SK-N-SH (cell line): ENCODE measurements at regions not wholly inside any gene's neighbourhood (a gene's known extent, or its start where the extent isn't known, plus 50 kb on each side); places are given as distances from the start of the nearest gene placed in this dataset.
"Not testable (repeated sequence)": the region's sequence is repeated elsewhere in the genome, so short reads cannot be mapped to it uniquely, and the experiment has no call there.

Experiments
- CTCF ChIA-PET: fragments of 300-600, 350-600 bp; formaldehyde crosslinking; extraction: SDS; loops from one replicate; lab custom pipeline; 2021; lab: Yijun Ruan, JAX
- POLR2A ChIA-PET: fragments of 350-600 bp; sonication (Branson Sonifier 250); formaldehyde crosslinking; extraction: SDS; loops from one replicate; lab custom pipeline; 2020; ENCODE audit warnings: antibody characterized with exemption, inconsistent platforms; lab: Yijun Ruan, JAX
- DNase-seq: peaks from one replicate; pipeline ENCODE4 v3.0.0; 2012
- H2AFZ ChIP-seq: fragments of 200-600 bp; sonication (generic); 2 replicates; pipeline ENCODE4 v1.8.1; 2016; ENCODE audit warnings: antibody characterized with exemption, mild to moderate bottlenecking, low read depth
- H3F3A ChIP-seq: fragments of 200-600 bp; sonication (generic); replicated peaks from 2 replicates; pipeline ENCODE3; 2016; ENCODE audit warnings: antibody characterized with exemption, mild to moderate bottlenecking; ENCODE audit not compliant: insufficient read depth
- H3K27ac ChIP-seq, 2 experiments: fragments of 200-500 bp in 1 of 2; fragments of 200-600 bp in 1 of 2; sonication (Bioruptor generic) in 1 of 2; sonication (generic), shearing (Covaris generic) in 1 of 2; 2 replicates each; pipeline versions ENCODE4 v1.5.1 to v1.6.1; 2014 to 2016; ENCODE audit warnings: low read depth in 2 of 2, inconsistent platforms in 1 of 2, low read length in 1 of 2, mild to moderate bottlenecking in 1 of 2, mixed read lengths in 1 of 2
- H3K27me3 ChIP-seq: fragments of 200-600 bp; sonication (generic), shearing (Covaris generic); 2 replicates; pipeline ENCODE4 v1.6.1; 2016; ENCODE audit warnings: mixed run types; ENCODE audit not compliant: insufficient read depth
- H3K36me3 ChIP-seq, 2 experiments: fragments of 200-500 bp in 1 of 2; fragments of 200-600 bp in 1 of 2; sonication (Bioruptor generic) in 1 of 2; sonication (generic) in 1 of 2; replicated peaks in 1 of 2; 2 replicates each; pipeline versions ENCODE3 to v1.5.1; 2014 to 2016; ENCODE audit warnings: low read length in 1 of 2, mild to moderate bottlenecking in 1 of 2; ENCODE audit not compliant: insufficient read depth in 2 of 2, control insufficient read depth in 1 of 2
- H3K4me1 ChIP-seq, 2 experiments: fragments of 200-500 bp in 1 of 2; fragments of 200-600 bp in 1 of 2; sonication (Bioruptor generic) in 1 of 2; sonication (generic), shearing (Covaris generic) in 1 of 2; 2 replicates each; pipeline versions ENCODE4 v1.5.1 to v1.6.1; 2014 to 2016; ENCODE audit warnings: low read depth in 1 of 2, low read length in 1 of 2, mixed run types in 1 of 2; ENCODE audit not compliant: insufficient read depth in 2 of 2, control insufficient read depth in 1 of 2
- H3K4me2 ChIP-seq: fragments of 200-600 bp; sonication (generic), shearing (Covaris generic); 2 replicates; pipeline ENCODE4 v1.6.1; 2017; ENCODE audit warnings: mixed run types
- H3K4me3 ChIP-seq, 2 experiments: fragments of 200-500 bp in 1 of 2; fragments of 200-600 bp in 1 of 2; sonication (Bioruptor generic) in 1 of 2; sonication (generic), shearing (Covaris generic) in 1 of 2; 2 replicates each; pipeline versions ENCODE4 v1.5.1 to v1.8.1; 2014 to 2016; ENCODE audit warnings: low read depth in 2 of 2, inconsistent platforms in 1 of 2, low read length in 1 of 2, mild to moderate bottlenecking in 1 of 2, mixed read lengths in 1 of 2, moderate library complexity in 1 of 2
- H3K79me2 ChIP-seq: fragments of 200-600 bp; sonication (generic); 2 replicates; pipeline ENCODE4 v1.8.1; 2017; ENCODE audit warnings: mild to moderate bottlenecking; ENCODE audit not compliant: insufficient read depth
- H3K9ac ChIP-seq: fragments of 200-600 bp; sonication (generic); 2 replicates; pipeline ENCODE4 v1.6.1; 2017; ENCODE audit warnings: mixed run types
- H3K9me2 ChIP-seq: fragments of 200-600 bp; sonication (generic); 2 replicates; pipeline ENCODE4 v1.6.1; 2017; ENCODE audit warnings: mixed run types
- H3K9me3 ChIP-seq: fragments of 200-600 bp; sonication (generic); 2 replicates; pipeline ENCODE4 v1.6.1; 2017; ENCODE audit warnings: mixed run types, mild to moderate bottlenecking, moderate library complexity
- H4K20me1 ChIP-seq: fragments of 200-600 bp; sonication (generic); 2 replicates; pipeline ENCODE4 v1.6.1; 2017; ENCODE audit warnings: mild to moderate bottlenecking, mixed run types; ENCODE audit not compliant: insufficient read depth
- ELF1 ChIP-seq: IDR thresholded peaks from 2 replicates; pipeline ENCODE4 v1.4.0; 2012
- EP300 ChIP-seq, 2 experiments: IDR thresholded peaks; 2 replicates each; pipeline versions ENCODE4 v1.4.0 to v1.6.1; 2012; ENCODE audit warnings: borderline replicate concordance in 1 of 2, low read depth in 1 of 2, low read length in 1 of 2
- EZH2phosphoT487 ChIP-seq: fragments of 200-600 bp; sonication (generic); IDR thresholded peaks from 2 replicates; pipeline ENCODE4 v1.6.1; 2017; ENCODE audit warnings: low read depth, mixed run types, mild to moderate bottlenecking, antibody characterized with exemption, moderate library complexity, borderline replicate concordance
- MXI1 ChIP-seq: IDR thresholded peaks from 2 replicates; pipeline ENCODE4 v1.6.1; 2012; ENCODE audit warnings: mild to moderate bottlenecking, low read depth, low read length, improper control_type of control experiment
- RCOR1 ChIP-seq: fragments of 150-350 bp; IDR thresholded peaks from 2 replicates; pipeline ENCODE4 v1.6.1; 2017; ENCODE audit warnings: antibody characterized with exemption, low read length
- RFX5 ChIP-seq: IDR thresholded peaks from 2 replicates; pipeline ENCODE4 v1.6.1; 2012; ENCODE audit warnings: mild to moderate bottlenecking, improper control_type of control experiment, low read length
- SMC3 ChIP-seq: IDR thresholded peaks from 2 replicates; pipeline ENCODE4 v1.6.1; 2012; ENCODE audit warnings: low read depth, low read length, improper control_type of control experiment
- TAF1 ChIP-seq: IDR thresholded peaks from 2 replicates; pipeline ENCODE4 v1.6.1; 2012; ENCODE audit warnings: low read depth, mild to moderate bottlenecking, low read length, moderate library complexity, borderline replicate concordance
- WGBS: methylation state at CpG from one replicate; pipeline ENCODE4 v1.1.6; 2017; ENCODE audit warnings: low lambda C conversion rate; 5-methylcytosine and 5-hydroxymethylcytosine counted together
- TF ChIP-seq, protein P1 (sequence below): fragments of 150-350 bp; IDR thresholded peaks from 2 replicates; pipeline ENCODE4 v1.6.1; 2016; ENCODE audit warnings: mild to moderate bottlenecking, low read depth, low read length
- TF ChIP-seq, protein P2 (sequence below): IDR thresholded peaks from 2 replicates; pipeline ENCODE4 v1.4.0; 2012; ENCODE audit warnings: low read depth, borderline replicate concordance

DNA sequence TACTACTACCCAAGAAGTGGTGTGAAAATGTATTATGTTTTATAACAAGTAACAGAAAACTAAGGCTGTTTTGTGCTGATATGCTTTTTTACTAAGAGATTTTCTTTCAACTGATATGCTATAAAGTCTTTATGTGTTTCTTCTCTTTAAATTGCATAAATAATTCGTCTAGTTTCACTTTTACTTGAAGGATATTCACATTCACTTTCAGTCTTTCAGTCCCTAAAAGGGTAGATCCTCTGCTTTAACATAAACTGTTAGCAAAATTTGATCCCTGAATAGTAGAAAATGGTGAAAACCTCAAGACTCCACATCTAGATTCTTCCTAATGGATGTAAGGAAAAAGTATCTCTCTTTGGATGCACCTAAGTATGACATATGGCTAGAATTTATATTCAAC, 69.0 kb upstream of the FST start:
- Histone ChIP-seq H3K9ac (no peak overlapping the region), H3K4me1 (peaks cover 0 to 5% of the 10 kb centered on the region in 2 experiments; a peak in 1 of 4 replicates), H2AFZ (peak overlapping the region; percentile 85; the same call in 1 of the 2 replicates), H3K27ac (peak overlapping the region in 1 of 2 experiments; percentile 30; a peak in 1 of 4 replicates), H3K36me3 (no peaks in the 10 kb centered on the region), H3K79me2 (no peaks in the 10 kb centered on the region), H3K9me3 (no peaks in the 10 kb centered on the region), H3K4me2 (peak overlapping the region; percentile 31), H4K20me1 (no peaks in the 10 kb centered on the region), H3K9me2 (no peaks in the 10 kb centered on the region), H3F3A (peaks cover 9% of the 10 kb centered on the region), H3K4me3 (no peak overlapping the region), H3K27me3 (no peaks in the 10 kb centered on the region)
- CTCF ChIA-PET, result no interaction called here
- TF ChIP-seq RFX5, result no peak
- TF ChIP-seq EP300 (IDR thresholded peaks at IDR 0.05; ENCODE audit: borderline replicate concordance in 1 of 2, low read depth in 1 of 2, low read length in 1 of 2), result no peak
- TF ChIP-seq ELF1, result no peak
- TF ChIP-seq EZH2phosphoT487, result no peak
- TF ChIP-seq, protein P1, sequence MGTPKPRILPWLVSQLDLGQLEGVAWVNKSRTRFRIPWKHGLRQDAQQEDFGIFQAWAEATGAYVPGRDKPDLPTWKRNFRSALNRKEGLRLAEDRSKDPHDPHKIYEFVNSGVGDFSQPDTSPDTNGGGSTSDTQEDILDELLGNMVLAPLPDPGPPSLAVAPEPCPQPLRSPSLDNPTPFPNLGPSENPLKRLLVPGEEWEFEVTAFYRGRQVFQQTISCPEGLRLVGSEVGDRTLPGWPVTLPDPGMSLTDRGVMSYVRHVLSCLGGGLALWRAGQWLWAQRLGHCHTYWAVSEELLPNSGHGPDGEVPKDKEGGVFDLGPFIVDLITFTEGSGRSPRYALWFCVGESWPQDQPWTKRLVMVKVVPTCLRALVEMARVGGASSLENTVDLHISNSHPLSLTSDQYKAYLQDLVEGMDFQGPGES, result no peak
- TF ChIP-seq RCOR1, result no peak
- POLR2A ChIA-PET, result no interaction called here
- no peak for DNase-seq
- WGBS, result 11% methylated on average over 1 of the region's 1 CpG

DNA sequence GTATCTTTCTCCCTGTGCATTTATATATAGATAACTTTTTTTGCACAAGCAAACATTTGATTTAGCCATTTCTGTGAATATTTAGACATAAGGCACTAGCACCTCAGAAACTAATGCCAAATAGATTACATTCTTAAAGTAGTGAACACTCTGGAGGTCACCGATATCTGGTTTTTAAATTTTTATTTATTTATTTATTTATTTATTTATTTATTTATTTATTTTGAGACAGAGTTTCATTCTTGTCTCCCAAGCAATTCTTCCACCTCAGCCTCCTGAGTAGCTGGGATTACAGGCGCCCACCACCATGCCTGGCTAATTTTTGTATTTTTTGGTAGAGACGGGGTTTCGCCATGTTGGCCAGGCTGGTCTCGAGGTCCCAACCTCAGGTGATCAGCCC, 67.9 kb upstream of the FST start:
- H3K9ac ChIP-seq, H3K36me3 ChIP-seq, DNase-seq, H3K9me3 ChIP-seq, CTCF ChIA-PET, H3K27me3 ChIP-seq, H3K4me1 ChIP-seq, H3K4me3 ChIP-seq, H3K9me2 ChIP-seq, H2AFZ ChIP-seq, H3K27ac ChIP-seq, POLR2A ChIA-PET, H3F3A ChIP-seq, H4K20me1 ChIP-seq, H3K4me2 ChIP-seq, H3K79me2 ChIP-seq: not testable (repeated sequence)
- WGBS, result 89% methylated on average over 5 of the region's 5 CpGs

DNA sequence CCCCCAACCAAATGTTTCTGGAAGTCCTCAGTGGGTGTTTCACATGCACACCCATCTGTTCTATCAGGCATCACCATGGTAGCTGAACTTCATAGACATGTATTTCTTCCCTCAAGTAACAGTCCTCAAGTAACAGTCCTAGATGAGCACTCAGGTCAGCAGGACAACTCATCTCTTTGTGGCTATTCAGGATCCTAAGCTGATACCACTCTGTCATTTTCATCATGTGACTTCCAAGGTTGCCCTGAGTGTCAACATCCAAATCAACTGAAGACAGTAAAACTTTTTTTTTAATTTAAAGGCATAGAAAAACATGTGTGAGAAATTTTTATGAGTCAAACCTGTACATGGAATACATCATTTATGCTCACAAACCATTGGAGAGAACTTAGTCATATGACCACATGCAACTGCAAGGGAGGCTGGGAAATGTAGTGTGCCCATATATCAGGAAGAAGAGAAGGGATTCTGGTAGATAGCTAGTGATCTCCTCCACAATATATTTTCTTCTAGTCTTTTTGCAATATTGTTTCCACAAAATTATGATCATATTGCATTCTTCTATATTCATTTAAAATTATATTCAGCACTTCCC, 64.2 kb upstream of the FST start:
- CTCF ChIA-PET, result no interaction called here
- no peak overlapping the region for H2AFZ ChIP-seq
- DNase-seq, result no peak
- H3K4me2 ChIP-seq, result no peak overlapping the region
- POLR2A ChIA-PET, result no interaction called here
- H3K9me3 ChIP-seq, result no peaks in the 10 kb centered on the region
- no peak overlapping the region for H3K27ac ChIP-seq
- TF ChIP-seq ELF1 (peak; percentile 16; the same call in 1 of the 2 replicates), SMC3 (no peak), TAF1 (no peak), MXI1 (no peak)
- TF ChIP-seq, protein P2, sequence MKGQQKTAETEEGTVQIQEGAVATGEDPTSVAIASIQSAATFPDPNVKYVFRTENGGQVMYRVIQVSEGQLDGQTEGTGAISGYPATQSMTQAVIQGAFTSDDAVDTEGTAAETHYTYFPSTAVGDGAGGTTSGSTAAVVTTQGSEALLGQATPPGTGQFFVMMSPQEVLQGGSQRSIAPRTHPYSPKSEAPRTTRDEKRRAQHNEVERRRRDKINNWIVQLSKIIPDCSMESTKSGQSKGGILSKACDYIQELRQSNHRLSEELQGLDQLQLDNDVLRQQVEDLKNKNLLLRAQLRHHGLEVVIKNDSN, result peak; percentile 81
- H3K4me3 ChIP-seq, result no peak overlapping the region
- H3F3A ChIP-seq, result peaks cover 27% of the 10 kb centered on the region
- H4K20me1 ChIP-seq, result no peaks in the 10 kb centered on the region
- no peaks in the 10 kb centered on the region for H3K36me3 ChIP-seq
- H3K4me1 ChIP-seq, result peaks cover 0 to 21% of the 10 kb centered on the region in 2 experiments; a peak in 2 of 4 replicates
- H3K9me2 ChIP-seq, result no peaks in the 10 kb centered on the region
- H3K9ac ChIP-seq, result no peak overlapping the region
- no peaks in the 10 kb centered on the region for H3K27me3 ChIP-seq
- H3K79me2 ChIP-seq, result no peaks in the 10 kb centered on the region
